NCI-H1048 (cell line): ENCODE measurements at regions not wholly inside any gene's neighbourhood (a gene's known extent, or its start where the extent isn't known, plus 50 kb on each side); places are given as distances from the start of the nearest gene placed in this dataset.

Experiments
- DNase-seq: peaks from one replicate; lab custom pipeline; 2025; lab: John Stamatoyannopoulos, UW

DNA sequence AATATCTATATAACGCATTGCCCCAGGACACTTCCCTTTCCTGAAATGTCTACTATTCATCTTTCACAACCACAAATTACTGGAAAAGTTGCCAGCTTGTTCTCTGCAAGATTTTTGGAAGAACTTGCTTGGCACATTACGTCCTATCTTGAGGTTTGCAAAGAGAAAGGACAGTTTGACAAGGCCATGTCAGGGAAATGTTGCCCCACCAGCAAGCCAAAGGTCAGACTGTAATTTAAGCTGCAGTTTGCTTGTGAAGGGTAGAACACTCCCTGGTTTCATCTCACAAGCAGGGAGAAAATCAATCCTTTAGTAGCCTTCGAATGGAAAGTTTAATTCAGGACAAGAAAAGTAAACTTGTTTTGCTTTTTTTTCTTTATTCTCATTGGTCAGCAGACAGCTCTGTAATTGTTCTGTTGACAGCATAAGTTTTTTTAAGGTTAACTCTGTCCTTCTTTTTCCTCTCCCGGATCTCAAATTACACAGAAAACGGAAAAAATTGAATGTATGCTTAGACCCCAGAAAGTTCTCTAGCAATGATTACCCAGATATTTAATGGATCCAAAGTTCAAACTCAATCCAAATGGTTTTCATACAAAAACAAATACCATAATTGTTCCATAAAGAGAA lies 541.8 kb upstream of the NRSN1 start:
- no peak for DNase-seq

DNA sequence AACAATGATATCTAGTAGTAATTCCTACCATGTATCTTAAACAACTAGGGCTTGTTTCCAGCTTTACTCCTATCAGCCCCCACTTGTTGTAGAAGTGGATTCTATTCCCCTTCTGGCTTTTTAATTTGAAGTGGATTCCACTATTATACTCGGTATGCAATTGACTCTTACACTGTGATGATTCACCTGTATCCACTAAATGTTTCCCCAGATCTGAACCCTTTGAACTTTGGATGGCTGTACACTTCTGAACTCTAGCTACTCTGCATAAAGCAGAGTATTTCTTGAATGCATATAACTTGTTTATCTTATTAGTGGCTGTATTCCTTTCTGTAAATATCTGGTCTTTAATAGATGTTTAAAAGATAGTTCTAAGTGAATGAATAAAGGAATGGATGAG lies 538.4 kb upstream of the NRSN1 start:
- DNase-seq, result no peak

- no peak for DNase-seq
Observed at GRCh38 chr6:23589811-23590210, 536.2 kb upstream of the NRSN1 start.

- no peak for DNase-seq
Observed at GRCh38 chr6:23590498-23591126, 535.4 kb upstream of the NRSN1 start.

GRCh38 chr6:23591761-23592160 lies 534.3 kb upstream of the NRSN1 start:
- DNase-seq, result no peak

GRCh38 chr6:23600118-23600517 lies 525.9 kb upstream of the NRSN1 start:
- no peak for DNase-seq

GRCh38 chr6:23601811-23602345 lies 524.1 kb upstream of the NRSN1 start:
- no peak for DNase-seq

GRCh38 chr6:23608931-23609435 lies 517.0 kb upstream of the NRSN1 start:
- no peak for DNase-seq

- DNase-seq, result no peak
Observed at GRCh38 chr6:23611776-23612381, 514.1 kb upstream of the NRSN1 start.

DNA sequence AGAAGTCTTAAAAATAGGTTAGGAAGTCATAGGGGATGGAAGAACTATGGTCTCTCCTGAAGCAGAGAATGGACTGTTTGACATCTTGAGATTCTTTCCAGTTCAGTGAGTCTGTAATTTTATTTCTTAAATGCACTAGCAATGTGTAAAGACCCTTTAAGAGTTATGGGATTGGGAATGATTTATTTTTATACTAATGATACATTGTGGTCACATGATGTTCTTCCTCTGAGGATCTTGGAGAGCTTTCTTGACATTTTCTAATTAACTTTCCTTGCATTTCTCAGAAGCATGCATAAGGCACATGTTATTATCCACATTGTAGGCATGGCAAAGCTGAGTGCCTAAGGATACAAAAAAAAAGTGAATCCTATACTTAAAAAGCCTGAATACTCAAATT lies 507.6 kb upstream of the NRSN1 start:
- DNase-seq, result no peak

- DNase-seq, result no peak
Observed at GRCh38 chr6:23620911-23621401, 505.1 kb upstream of the NRSN1 start.

DNA sequence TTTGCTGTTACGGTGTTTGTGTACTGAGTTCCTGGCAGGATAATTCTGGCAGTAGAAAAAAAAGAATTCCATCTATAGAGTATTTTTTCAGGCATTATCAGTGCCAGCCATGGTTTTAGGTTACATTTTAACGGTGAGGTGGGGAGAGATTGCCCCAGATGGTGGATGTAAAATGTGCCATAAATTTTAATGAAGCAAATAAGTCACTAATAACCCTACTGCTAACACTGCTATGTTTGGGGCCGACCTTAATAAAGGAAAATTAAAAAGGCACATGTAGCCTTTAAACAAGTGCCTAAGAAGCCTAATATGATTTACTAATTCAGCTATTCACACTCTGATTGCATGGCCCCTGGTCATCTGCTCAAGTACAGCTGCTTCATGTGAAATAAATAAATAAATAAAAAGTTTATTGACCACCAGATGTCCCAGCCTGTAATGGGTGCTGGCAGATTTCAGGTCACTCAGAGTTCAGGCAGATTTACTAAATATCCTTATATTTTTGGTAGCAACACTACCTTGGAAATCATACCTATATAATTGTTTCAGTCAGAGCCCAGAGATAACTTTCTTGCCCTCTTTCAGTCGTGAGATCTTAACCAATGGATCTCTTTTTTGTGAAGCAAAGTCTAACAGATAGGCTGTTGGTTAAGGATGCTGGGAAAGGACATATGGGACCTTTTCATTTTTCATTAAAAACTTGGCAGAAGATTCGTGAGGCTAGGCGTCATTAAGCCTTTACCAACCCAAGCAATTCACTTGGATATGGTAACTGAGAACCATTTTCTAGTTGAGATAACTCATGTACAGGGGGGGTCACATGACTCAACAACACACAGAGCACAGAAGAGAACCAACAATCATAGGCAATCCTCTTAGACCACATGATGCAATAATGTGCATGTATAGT lies 495.0 kb upstream of the NRSN1 start:
- DNase-seq, result no peak

DNA sequence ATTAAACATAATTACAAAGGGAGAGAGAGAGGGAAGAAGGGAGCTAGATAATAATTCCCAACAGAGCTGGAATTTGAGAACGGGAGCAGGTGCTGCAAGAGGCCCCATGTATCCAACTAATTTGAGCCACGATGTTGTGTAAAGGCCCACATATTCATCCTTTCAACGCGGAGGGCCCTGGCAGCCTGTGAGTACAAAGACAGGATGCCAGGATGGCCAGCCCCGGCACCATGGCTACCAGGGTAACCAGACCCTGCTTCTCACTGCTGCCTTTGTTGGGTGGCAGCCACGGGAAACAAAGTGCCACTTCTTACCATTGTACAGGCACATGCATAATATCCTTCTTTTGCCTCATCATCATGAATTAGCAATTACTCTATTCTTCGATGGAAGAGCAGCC lies 492.0 kb upstream of the NRSN1 start:
- no peak for DNase-seq

- no peak for DNase-seq
Observed at GRCh38 chr6:23635150-23635549, 490.9 kb upstream of the NRSN1 start.

DNA sequence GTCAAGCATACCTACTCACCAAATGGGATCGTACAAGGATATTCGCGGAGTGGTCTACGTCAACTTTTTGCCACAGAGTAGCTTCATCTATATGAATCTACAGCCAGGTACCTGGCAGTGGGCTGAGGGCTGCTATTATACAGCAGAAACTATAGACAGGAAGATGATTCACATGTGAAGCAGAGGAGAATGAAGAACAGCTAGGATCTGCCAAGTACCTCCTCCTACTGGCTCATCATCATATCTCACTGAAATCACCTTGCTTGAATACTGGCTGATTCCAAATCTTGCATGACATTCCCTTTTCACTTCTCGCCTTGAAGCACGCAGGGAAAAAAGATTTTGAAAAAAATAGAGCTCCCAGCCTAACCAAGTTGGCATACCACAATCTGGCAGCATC lies 488.7 kb upstream of the NRSN1 start:
- DNase-seq, result no peak

DNA sequence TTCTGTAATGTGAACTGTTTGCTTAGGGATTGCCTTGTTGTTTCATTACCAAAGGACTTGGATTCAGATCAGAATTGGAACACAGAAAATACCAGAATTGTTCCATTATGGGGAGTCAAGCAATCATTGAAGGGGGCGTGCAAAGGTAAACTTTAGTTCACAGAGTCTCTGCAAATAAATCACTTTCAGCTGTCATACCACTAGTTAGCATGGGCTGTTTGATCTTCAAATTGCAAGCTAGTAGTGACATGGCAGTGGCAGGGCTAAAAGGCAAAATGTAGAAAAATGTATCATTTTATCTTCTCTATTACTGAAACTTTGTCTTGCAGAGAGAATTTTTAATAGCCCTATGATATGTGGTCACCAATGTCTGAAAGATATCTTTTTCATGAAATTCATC lies 483.2 kb upstream of the NRSN1 start:
- DNase-seq, result no peak

DNA sequence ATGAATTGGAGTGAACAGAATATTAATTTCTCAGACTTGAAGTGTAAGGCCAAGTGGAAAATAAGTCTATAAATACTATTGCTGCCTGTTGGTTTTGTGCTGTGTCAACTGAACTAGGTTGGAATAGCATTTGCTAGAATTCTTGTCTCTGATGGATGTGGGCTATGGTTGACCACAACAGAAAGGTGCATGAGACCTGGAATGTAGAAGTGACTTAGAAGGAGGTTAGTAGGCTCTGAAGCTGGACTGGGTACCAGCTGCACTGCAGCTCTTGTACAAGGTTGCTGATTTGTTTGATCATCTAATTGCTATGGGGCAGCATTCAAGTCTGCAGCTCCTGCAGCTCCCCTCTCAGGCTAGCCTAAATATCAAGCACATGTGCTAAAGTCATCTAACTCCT lies 479.0 kb upstream of the NRSN1 start:
- DNase-seq, result no peak

DNA sequence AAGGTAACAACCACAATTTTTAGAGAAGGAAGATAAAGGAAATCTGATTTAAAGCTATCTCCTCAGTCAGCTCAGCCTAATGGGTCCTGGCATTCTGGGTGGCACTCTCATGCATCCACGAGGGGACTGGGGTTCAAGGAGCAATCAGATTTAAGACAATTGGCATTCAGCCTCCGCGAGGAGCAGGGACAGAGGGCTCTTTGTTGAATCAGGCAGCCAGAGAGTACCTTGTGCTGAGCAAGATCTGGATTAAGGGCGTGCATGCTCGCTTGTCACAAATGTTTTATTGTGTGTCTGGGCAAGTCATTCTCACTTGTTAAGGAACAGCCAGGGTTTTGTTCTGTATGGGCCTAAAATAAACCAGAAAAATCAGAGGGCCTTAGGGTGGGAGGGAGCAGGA lies 475.3 kb upstream of the NRSN1 start:
- DNase-seq, result peak; percentile 29

DNA sequence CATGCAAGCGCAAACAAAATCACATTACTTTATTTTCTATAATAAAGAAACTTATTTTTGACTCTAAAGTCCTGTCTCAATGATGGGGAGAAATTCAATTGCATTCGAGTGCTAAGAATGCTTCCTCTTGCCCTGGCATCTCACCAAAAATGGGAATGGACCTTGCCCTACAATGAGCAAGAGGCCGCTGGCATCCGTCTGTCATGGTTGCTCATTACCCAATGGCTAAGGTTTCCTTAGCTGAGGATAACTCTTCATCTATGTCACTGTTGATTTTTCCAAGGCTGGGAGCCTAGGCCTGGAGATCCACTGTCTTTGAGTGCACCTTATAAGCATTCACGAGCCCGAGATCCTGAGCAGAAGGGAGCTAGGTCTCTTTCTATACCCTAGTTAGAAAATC lies 471.3 kb upstream of the NRSN1 start:
- no peak for DNase-seq

DNA sequence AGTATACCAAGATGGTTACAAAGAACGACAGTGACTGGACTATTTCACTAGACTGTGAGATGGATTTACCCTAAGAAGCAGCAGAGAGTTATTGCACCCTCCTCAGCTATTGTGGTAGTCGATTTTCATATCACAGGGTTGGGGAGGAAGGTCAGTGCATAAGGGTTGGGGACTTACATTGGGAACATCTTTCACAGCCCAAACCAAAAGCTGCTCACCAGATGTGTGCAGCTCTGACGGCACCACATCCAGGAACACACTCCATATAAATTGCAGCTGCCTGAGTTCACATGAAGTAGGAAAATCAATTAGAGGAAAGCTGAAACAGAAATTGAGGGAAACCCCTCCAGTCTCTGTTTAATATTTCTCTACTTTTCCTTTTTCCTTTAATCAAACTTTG lies 470.5 kb upstream of the NRSN1 start:
- no peak for DNase-seq

DNA sequence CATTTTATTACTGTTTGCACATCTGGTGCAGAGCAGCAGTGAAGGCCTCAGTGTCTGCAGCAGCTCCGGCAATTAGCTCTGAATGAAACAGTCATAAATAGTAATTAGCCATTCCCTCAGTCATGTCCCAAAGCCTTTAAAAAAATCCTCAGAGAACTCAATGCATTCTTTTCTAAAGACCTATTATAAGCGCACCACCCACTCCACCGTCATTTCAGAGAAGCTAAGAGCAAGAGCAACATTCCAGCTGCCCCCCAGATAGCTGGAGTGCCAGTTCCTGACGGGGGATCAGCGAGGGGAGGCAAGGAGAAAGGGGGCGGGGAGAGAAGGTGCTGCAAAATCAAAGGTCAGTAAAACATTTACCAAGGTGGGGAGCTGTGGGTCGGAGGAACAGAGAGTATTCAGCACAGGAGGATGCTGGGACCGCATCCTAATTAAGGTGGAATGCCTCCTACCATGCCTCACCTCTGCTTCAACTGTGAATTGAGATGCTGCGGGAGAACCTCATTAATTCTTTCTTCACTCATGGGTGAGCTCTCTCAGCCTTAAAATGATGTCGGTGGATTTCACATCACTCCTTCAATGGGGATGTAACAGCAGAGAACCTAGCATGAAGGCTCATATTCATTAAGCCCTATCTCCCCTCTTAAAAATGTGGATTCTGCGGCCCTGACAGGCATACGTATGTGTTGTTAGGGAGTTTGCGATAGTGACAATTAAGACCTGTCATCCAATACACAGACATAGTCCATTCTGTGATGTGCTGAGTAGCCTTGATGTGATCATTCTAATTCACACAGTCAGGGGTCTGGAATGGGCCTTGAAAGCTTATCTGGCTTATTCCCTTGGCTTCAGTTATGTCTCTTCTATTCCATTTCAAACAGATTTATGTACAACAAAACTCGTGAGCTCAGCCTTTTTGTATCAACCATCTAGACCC lies 469.5 kb upstream of the NRSN1 start:
- no peak for DNase-seq
